ENCODE measurements at regions not wholly inside any gene's neighbourhood (a gene's known extent, or its start where the extent isn't known, plus 50 kb on each side); places are given as distances from the start of the nearest gene placed in this dataset.
"Not testable (repeated sequence)": the region's sequence is repeated elsewhere in the genome, so short reads cannot be mapped to it uniquely, and the experiment has no call there.

DNA sequence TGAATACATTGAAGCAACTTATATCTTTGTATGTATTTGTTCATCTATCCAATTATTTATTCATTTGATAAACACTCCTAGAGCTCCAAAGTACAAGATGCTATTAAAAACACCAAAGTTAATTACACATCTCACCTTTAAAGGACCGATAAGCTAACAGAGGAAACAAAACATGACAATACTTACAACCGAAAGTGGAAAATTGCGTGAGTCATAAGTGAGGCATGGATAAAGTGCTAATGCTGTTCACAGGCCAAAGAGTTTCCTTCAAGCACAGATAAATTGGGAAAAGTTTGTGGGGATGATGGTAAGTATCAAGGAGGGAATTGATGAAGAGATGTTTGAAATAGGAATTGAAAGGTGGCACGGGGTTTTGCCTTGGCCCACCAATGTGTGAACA, 172.8 kb upstream of the KITLG start:
- no peak for DNase-seq (ENCODE audit: low read depth)

DNA sequence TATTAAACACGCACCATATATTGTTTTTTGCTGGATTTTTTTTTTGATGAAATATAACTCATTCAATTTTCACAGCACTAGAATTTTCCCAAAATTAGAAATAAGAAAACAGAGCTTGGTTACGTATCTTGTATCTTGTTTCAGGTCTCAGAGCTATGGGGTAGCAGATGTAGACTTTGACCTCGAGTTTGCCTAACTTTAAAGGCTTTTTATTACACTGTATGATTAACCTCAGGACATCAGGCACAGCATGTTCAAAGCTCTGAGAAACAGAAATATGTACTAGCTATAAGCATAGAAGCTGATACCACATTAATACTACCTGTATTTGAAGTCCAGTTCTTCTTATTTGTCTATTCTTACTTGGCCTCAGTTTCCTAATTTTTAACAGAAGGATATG, 171.9 kb upstream of the KITLG start:
- no peak for DNase-seq (ENCODE audit: low read depth)

- DNase-seq (ENCODE audit: low read depth): no peak
Measured at GRCh38 chr12:88750867-88751543, 170.7 kb upstream of the KITLG start.

DNA sequence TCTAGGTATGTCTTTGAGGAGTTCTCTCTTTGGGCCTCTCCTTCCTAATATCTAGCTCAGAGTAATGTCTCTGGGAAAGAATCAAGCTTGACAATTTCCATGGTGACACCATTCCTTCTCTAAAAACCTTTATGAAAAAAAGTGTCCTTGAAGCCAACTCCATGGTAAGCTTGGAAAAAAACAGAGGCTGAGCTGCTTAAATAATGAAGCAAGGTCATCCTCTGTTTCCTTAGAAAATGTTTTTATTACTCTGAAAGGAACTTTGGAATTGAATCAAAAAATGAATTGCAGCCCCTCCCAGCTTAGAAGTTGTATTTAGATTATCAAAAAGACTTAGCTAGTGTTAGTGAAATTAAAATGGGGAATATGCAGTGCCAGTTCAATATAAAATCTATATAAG, 166.1 kb upstream of the KITLG start:
- no peak for DNase-seq (ENCODE audit: low read depth)

GRCh38 chr12:88743946-88744685, 163.8 kb upstream of the KITLG start:
- DNase-seq (ENCODE audit: low read depth): no peak

GRCh38 chr12:88737838-88738472, 157.7 kb upstream of the KITLG start:
- DNase-seq (ENCODE audit: low read depth): no peak

DNA sequence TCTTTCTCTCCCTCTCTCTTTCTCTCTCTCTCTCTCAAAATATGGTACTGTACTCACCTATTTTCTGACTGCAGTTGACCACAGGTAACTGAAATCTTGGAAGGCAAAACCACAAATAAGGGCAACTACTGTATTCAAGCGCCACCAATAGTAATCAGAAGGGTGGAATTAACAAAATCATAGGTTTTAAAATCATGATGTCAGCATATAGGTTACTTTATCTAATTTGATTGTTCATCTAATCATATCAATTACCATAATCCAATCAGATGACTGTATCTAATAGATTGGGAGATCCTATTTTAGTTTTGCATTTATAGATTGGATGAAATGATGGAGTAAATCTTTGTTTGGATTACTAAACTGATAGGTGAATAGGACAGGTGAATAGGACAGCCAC, 155.8 kb upstream of the KITLG start:
- no peak for DNase-seq (ENCODE audit: low read depth)

GRCh38 chr12:88733008-88733407, 152.7 kb upstream of the KITLG start:
- DNase-seq (ENCODE audit: low read depth): no peak

DNA sequence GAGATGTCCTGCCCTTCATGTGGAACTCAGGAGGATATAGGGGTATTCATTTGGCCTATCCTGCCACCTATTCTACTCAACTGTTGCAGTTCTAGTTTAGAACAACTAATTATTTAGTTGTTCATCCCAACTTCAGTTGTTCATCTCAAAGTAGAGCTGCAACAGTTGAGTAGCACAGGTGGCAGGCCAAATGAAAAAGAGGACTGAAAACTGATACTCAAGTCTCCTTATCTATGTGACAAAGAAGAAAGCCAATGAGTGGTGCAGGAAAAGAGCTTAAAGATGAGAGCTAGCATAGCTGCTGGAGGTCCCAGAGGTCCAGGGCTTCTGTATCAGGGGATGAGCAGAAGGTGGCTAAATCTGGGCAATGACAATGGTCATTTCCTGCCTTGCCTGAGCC, 148.9 kb upstream of the KITLG start:
- DNase-seq (ENCODE audit: low read depth): no peak

- peak; percentile 7 for DNase-seq (ENCODE audit: low read depth)
Measured at GRCh38 chr12:88726806-88727720, 146.8 kb upstream of the KITLG start.

- DNase-seq (ENCODE audit: low read depth): no peak
Measured at GRCh38 chr12:88725592-88726143, 145.4 kb upstream of the KITLG start.

DNA sequence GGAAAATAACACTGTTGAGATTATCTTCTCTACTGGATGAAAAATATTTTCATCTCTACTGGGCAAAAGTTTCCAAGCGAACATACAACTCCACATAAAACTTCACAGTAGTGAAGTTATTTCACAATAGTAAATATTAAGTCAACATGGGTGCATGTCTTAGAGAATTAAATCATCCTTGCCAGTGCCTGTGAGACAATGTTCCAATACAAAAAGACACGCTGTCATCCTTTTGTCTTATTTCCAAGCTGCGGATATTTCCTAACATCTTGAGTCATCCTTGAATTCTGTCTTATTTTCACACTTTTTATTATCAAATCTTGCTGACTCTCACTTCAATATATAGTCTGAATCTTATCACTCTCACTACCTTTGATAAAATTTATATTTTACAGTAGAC, 142.9 kb upstream of the KITLG start:
- peak; percentile 76 for DNase-seq (ENCODE audit: low read depth)

- no peak for DNase-seq (ENCODE audit: low read depth)
Measured at GRCh38 chr12:88720785-88721650, 140.7 kb upstream of the KITLG start.

DNA sequence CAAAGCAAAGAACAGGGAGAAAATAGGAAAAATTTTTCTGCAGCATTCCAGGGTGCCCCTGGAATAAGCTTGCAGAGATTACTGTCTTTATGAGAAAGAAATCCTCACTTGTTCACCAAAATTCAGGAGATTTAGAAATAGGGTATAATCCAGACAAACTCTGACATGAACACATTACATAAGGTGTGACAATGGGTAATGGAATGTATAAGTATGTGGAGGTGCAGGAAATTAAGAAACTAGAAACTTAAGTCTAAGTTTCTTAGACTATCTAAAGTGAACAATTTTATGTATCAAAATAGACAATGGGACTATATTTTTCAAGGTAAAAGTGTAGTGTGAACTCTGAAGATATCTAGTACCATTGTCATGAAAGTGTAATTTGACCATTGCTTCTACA, 140.0 kb upstream of the KITLG start:
- no peak for DNase-seq (ENCODE audit: low read depth)

- DNase-seq (ENCODE audit: low read depth): no peak
Measured at GRCh38 chr12:88717188-88717587, 136.9 kb upstream of the KITLG start.

GRCh38 chr12:88716240-88716639, 136.0 kb upstream of the KITLG start:
- DNase-seq (ENCODE audit: low read depth): no peak

- DNase-seq (ENCODE audit: low read depth): no peak
Measured at GRCh38 chr12:88715673-88716072, 135.4 kb upstream of the KITLG start.

DNA sequence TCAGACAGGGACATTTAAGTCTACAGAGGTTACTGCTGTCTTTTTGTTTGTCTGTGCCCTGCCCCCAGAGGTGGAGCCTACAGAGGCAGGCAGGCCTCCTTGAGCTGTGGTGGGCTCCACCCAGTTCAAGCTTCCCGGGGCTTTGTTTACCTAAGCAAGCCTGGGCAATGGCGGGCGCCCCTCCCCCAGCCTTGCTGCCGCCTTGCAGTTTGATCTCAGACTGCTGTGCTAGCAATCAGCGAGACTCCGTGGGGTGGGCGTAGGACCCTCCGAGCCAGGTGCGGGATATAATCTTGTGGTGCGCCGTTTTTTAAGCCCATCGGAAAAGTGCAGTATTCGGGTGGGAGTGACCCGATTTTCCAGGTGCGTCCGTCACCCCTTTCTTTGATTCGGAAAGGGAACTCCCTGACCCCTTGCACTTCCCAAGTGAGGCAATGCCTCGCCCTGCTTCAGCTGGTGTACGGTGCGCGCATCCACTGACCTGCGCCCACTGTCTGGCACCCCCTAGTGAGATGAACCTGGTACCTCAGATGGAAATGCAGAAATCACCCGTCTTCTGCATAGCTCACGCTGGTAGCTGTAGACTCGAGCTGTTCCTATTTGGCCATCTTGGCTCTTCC, 134.1 kb upstream of the KITLG start:
- not testable (repeated sequence) for DNase-seq (ENCODE audit: low read depth)

DNA sequence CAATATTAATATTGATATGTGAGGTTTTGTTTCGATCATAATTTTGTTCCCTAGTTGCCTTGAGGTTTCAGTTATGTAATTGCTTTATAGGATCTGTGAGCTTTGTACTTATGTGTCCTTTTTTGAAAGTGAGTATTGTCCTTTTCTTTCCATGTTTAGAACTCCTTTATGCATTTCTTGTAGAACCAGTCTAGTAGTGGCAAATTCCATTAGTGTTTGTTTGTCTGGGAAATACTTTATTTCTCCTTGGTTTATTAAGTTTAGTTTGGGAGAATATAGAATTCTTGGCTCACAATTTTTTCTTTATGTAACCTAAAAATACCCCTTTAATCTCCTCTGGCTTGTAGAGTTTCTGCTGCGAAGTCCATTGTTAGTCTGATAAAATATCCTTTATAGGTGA, 127.5 kb upstream of the KITLG start:
- no peak for DNase-seq (ENCODE audit: low read depth)

- DNase-seq (ENCODE audit: low read depth): no peak
Measured at GRCh38 chr12:88706286-88706685, 126.0 kb upstream of the KITLG start.

DNA sequence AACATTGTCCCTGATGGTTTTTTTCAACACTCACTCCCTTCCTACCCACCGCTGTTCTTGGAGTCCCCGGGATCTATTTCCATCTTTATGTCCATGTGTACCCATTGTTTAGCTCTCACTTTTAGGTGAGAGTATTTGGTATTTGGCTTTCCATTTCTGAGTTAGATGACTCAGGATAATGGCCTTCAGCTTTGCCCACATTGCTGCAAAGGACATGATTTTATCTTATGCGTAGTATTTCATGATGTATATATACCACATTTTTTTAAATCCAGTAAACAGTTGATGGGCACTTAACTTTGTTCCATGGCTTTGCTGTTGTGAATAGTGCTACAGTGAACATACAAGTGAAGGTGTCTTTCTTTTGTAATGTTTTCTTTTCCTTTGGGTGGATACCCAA, 123.5 kb upstream of the KITLG start:
- DNase-seq (ENCODE audit: low read depth): no peak
